Mucosa of rectum (tissue), 2 donors: ENCODE measurements at regions not wholly inside any gene's neighbourhood (a gene's known extent, or its start where the extent isn't known, plus 50 kb on each side); places are given as distances from the start of the nearest gene placed in this dataset.

ENCODE experiments used
- H3K27ac ChIP-seq, 2 donors: one replicate each; pipeline ENCODE4 v1.7.0; 2013; ENCODE audit warnings: inconsistent platforms in 2 of 2, low read depth in 2 of 2, low read length in 2 of 2
- H3K27me3 ChIP-seq, 2 donors: one replicate each; pipeline ENCODE4 v1.7.0; 2013; ENCODE audit warnings: low read length in 2 of 2; ENCODE audit not compliant: control insufficient read depth in 2 of 2, insufficient read depth in 2 of 2
- H3K36me3 ChIP-seq, 2 donors: one replicate each; pipeline ENCODE4 v1.7.0; 2013; ENCODE audit warnings: low read length in 2 of 2; ENCODE audit not compliant: control insufficient read depth in 2 of 2, insufficient read depth in 2 of 2
- H3K4me1 ChIP-seq, 2 donors: one replicate each; pipeline ENCODE4 v1.7.0; 2013; ENCODE audit warnings: low read length in 2 of 2, mild to moderate bottlenecking in 1 of 2; ENCODE audit not compliant: control insufficient read depth in 2 of 2, insufficient read depth in 2 of 2
- H3K4me3 ChIP-seq, 2 donors: one replicate each; pipeline ENCODE4 v1.7.0; 2013; ENCODE audit warnings: low read length in 2 of 2
- H3K9ac ChIP-seq, 2 donors: one replicate each; pipeline ENCODE4 v1.7.0; 2013; ENCODE audit warnings: low read length in 2 of 2, low read depth in 1 of 2, mild to moderate bottlenecking in 1 of 2
- H3K9me3 ChIP-seq, 2 donors: one replicate each; pipeline ENCODE4 v1.7.0; 2013; ENCODE audit warnings: low read length in 2 of 2; ENCODE audit not compliant: control insufficient read depth in 2 of 2
- donor health status: healthy.
- donor health status: Normal muscosa, but diverticular disease.

GRCh38 chr20:62545901-62546525 lies 70.2 kb upstream of the GATA5 start:
- Histone ChIP-seq H3K9me3 (no peaks in the 10 kb centered on the region), H3K27ac (no peak overlapping the region), H3K4me3 (no peak overlapping the region), H3K9ac (no peak overlapping the region), H3K27me3 (peaks cover 2 to 5% of the 10 kb centered on the region in 2 donors), H3K36me3 (no peaks in the 10 kb centered on the region), H3K4me1 (no peaks in the 10 kb centered on the region)

GRCh38 chr20:62546606-62547005 lies 70.8 kb upstream of the GATA5 start:
- H3K27ac ChIP-seq, result no peak overlapping the region
- H3K36me3 ChIP-seq, result no peaks in the 10 kb centered on the region
- H3K4me1 ChIP-seq, result no peaks in the 10 kb centered on the region
- H3K4me3 ChIP-seq, result no peak overlapping the region
- H3K27me3 ChIP-seq, result peaks cover 2 to 6% of the 10 kb centered on the region in 2 donors
- H3K9ac ChIP-seq, result no peak overlapping the region
- no peaks in the 10 kb centered on the region for H3K9me3 ChIP-seq

DNA sequence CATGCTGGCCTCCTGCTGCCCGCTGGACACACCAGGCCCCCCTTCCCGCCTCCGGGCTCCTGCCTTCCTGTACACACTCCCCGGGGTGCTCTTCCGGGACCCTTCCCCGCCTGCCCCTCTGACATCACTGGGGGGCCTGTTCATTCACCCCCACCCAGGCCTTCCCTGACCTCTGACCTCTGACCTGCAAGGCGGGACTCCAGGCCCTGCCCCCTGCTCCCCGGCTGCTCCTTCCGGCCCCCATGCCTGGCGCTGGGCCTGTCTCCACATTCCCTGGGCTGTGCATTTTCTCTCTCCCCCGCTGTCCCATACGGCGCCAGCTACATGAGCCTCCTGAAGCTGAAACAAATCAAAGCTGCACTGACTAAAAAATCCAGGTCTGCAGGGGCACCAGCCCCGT lies 71.6 kb upstream of the GATA5 start:
- Histone ChIP-seq H3K9ac (no peak overlapping the region), H3K27ac (no peak overlapping the region), H3K36me3 (no peaks in the 10 kb centered on the region), H3K4me1 (no peaks in the 10 kb centered on the region), H3K9me3 (no peaks in the 10 kb centered on the region), H3K4me3 (no peak overlapping the region), H3K27me3 (peaks cover 4 to 12% of the 10 kb centered on the region in 2 donors)

DNA sequence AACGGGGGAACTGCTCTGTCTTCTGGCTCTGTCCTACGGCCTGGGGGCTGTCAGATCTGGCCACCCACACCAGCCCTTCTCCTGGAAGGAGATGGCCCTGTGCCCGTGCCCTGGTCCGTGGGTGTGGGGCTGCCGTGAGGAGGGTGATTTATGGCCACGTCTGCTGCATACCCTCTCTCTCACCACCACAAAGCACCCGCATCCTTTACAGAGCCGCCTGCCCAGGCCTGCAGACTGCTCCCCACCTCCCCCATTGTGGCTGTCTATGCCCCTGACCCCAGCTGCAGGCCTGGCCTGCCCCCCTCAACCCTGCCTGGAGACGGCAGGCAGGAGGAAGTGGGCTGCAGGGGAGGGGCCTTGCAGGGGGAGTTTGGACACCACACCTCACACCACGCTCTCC lies 72.7 kb upstream of the GATA5 start:
- H3K27me3 ChIP-seq, result peaks cover 4 to 17% of the 10 kb centered on the region in 2 donors
- no peaks in the 10 kb centered on the region for H3K9me3 ChIP-seq
- no peak overlapping the region for H3K9ac ChIP-seq
- H3K36me3 ChIP-seq, result no peaks in the 10 kb centered on the region
- no peak overlapping the region for H3K27ac ChIP-seq
- H3K4me1 ChIP-seq, result no peaks in the 10 kb centered on the region
- no peak overlapping the region for H3K4me3 ChIP-seq

DNA sequence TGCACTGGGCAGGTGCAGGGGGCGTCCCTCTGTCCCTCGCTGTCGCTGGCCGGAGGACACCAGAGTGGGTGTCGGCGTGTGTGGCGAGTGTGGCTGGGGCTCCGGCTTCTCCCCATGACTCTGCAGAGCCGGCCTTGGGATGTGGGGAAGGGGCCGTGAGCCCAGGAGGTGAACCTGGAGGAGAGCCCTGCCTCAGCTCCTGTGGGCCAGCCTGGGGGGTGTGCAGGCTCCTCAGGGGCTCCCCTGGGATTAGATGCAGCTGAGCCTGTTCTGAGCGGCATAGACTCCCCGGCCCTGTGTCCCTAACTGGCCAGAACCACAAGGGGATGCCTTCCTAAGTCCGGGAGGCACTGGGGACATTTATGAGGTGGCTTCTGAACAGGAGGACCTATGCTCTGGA lies 73.2 kb upstream of the GATA5 start:
- Histone ChIP-seq H3K4me3 (no peak overlapping the region), H3K9ac (no peak overlapping the region), H3K4me1 (no peaks in the 10 kb centered on the region), H3K36me3 (no peaks in the 10 kb centered on the region), H3K9me3 (no peaks in the 10 kb centered on the region), H3K27me3 (peaks cover 4 to 17% of the 10 kb centered on the region in 2 donors), H3K27ac (peak overlapping the region in 1 of 2 donors; percentile 63)

DNA sequence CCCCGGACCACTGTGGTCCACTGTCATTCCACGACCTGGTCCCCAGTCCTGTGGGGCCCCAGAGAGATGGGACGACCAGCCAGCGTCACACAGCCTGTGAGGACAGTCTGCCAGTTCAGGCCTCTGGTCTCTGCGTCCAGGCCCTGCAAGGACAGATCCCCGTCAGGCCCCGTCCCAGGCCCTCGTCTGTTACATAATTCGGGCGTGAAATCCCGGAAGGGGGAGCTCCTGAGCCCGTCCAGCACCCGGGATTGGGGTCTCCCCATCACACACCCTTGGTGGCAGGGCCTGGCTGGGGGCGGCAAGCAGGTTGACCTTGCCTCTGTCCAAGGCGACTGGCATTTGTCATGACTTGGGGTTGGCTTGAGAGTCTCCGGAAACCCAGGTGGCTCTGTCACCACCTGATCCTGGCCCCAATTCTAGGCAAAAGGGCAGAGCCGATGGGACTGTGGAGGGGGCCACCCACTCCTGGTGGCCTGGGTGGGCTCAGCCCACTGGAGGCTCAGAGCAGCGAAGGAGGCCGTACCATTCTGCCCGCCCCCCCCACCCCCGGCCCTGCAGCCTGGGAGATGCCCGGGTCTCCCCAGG lies 73.8 kb upstream of the GATA5 start:
- H3K9me3 ChIP-seq, result no peaks in the 10 kb centered on the region
- no peak overlapping the region for H3K9ac ChIP-seq
- H3K27me3 ChIP-seq, result peaks cover 4 to 17% of the 10 kb centered on the region in 2 donors
- no peaks in the 10 kb centered on the region for H3K4me1 ChIP-seq
- peak overlapping the region in 1 of 2 donors; percentile 63 for H3K27ac ChIP-seq
- H3K36me3 ChIP-seq, result no peaks in the 10 kb centered on the region
- no peak overlapping the region for H3K4me3 ChIP-seq

- Histone ChIP-seq H3K4me1 (no peaks in the 10 kb centered on the region), H3K36me3 (no peaks in the 10 kb centered on the region), H3K9me3 (no peaks in the 10 kb centered on the region), H3K27ac (peak overlapping the region in 1 of 2 donors; percentile 23), H3K27me3 (peaks cover 7 to 23% of the 10 kb centered on the region in 2 donors), H3K9ac (no peak overlapping the region), H3K4me3 (peak overlapping the region in 1 of 2 donors; percentile 31)
Observed at GRCh38 chr20:62550087-62550632, 74.4 kb upstream of the GATA5 start.

DNA sequence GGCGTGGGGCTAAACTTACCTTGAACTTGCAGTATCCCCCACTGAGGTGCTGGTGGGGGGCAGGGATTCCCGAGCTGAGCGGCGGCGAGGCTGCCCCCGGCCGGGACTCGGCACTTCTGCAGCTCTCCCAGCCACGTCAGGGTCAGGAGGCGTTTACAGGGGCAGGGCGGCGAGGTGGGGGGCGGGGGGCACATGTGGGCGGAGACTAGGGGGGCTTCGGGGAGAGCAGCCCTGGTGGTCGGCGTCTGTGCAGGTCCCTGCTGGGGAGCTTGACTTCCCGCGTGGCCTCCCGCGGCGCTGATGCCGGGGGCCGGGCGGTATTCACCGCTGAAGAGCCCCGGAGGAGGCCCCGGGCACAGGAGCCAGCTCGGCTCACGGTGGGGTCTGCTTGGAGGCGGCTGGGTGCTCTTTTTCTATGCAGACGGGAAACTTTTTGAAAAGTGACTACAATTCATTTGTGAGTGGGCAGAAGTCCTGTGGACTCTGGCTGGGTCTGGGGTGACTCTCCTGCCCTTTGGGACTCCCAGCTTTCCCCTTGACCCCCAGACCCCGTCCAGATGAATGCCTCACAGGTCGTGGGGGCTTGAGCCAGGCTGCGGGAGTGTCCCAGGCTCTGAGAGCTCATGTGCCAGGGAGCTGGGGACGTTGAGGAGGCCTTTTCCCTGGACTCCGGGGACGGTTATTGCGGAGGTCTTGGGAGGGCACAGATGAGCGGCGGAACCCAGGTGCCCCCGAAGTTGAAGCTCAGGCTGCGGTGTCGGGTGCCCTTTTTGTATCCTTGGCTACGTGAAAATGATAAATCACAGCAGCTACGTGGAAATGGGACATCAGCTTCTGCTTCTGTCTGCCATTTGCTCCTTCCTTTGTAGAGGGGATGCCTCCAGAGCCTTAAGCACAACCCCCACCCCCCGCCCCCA lies 75.9 kb upstream of the GATA5 start:
- no peaks in the 10 kb centered on the region for H3K9me3 ChIP-seq
- peaks cover 0 to 2% of the 10 kb centered on the region in 2 donors for H3K4me1 ChIP-seq
- peaks cover 7 to 30% of the 10 kb centered on the region in 2 donors for H3K27me3 ChIP-seq
- H3K27ac ChIP-seq, result no peak overlapping the region
- no peaks in the 10 kb centered on the region for H3K36me3 ChIP-seq
- no peak overlapping the region for H3K4me3 ChIP-seq
- H3K9ac ChIP-seq, result no peak overlapping the region

GRCh38 chr20:62552613-62553012 lies 76.8 kb upstream of the GATA5 start:
- Histone ChIP-seq H3K27me3 (peaks cover 9 to 30% of the 10 kb centered on the region in 2 donors), H3K36me3 (no peaks in the 10 kb centered on the region), H3K9ac (no peak overlapping the region), H3K27ac (no peak overlapping the region), H3K4me3 (no peak overlapping the region), H3K4me1 (peaks cover 0 to 2% of the 10 kb centered on the region in 2 donors), H3K9me3 (no peaks in the 10 kb centered on the region)
